ENCODE measurements at regions not wholly inside any gene's neighbourhood (a gene's known extent, or its start where the extent isn't known, plus 50 kb on each side); places are given as distances from the start of the nearest gene placed in this dataset.
"Not testable (repeated sequence)": the region's sequence is repeated elsewhere in the genome, so short reads cannot be mapped to it uniquely, and the experiment has no call there.

DNA sequence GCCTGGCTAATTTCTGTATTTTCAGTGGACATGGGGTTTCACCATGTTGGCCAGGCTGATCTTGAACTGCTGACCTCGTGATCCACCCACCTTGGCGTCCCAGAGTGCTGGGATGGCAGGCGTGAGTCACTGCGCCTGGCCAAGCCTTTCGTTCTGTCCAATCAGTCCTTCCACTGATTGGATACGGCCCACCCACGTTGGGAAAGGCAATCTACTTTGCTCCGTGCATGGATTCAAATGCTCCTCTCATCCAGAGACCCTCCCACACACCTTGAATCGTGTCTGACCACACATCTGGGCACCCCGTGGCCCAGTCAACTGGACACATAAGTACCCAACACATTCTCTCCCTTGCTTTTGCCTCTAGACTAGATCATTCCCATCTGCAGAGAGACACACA is 74.9 kb downstream of the CRLF2 start:
- BruUV-seq (replicated peaks): no TSS peak
- no peak for TF ChIP-seq EZH2 (IDR thresholded peaks at IDR 0.05; ENCODE audit: borderline replicate concordance, low read depth, low read length, poor library complexity, severe bottlenecking)
- TF ChIP-seq, protein P1, sequence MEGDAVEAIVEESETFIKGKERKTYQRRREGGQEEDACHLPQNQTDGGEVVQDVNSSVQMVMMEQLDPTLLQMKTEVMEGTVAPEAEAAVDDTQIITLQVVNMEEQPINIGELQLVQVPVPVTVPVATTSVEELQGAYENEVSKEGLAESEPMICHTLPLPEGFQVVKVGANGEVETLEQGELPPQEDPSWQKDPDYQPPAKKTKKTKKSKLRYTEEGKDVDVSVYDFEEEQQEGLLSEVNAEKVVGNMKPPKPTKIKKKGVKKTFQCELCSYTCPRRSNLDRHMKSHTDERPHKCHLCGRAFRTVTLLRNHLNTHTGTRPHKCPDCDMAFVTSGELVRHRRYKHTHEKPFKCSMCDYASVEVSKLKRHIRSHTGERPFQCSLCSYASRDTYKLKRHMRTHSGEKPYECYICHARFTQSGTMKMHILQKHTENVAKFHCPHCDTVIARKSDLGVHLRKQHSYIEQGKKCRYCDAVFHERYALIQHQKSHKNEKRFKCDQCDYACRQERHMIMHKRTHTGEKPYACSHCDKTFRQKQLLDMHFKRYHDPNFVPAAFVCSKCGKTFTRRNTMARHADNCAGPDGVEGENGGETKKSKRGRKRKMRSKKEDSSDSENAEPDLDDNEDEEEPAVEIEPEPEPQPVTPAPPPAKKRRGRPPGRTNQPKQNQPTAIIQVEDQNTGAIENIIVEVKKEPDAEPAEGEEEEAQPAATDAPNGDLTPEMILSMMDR (conservative IDR thresholded peaks at IDR 0.05; ENCODE audit: low read depth, low read length): no peak
- CTCF ChIA-PET: no interaction called here
- Histone ChIP-seq H3K27me3 (replicated peaks; ENCODE audit: insufficient read depth, low read depth, low read length, poor library complexity) (no peaks in the 10 kb centered on the region), H3K9me3 (ENCODE audit: low read depth, low read length, poor library complexity, severe bottlenecking) (no peaks in the 10 kb centered on the region), H3K4me3 (ENCODE audit: low read depth, low read length, poor library complexity, severe bottlenecking) (no peak overlapping the region), H3K27ac (ENCODE audit: low read depth, low read length, poor library complexity, severe bottlenecking) (no peak overlapping the region), H3K4me1 (ENCODE audit: insufficient read depth, low read length, poor library complexity, severe bottlenecking) (no peaks in the 10 kb centered on the region), H3K36me3 (ENCODE audit: insufficient read depth, low read length, poor library complexity, severe bottlenecking) (no peaks in the 10 kb centered on the region)
- POLR2A ChIA-PET (ENCODE audit: low non-redundant PET): no interaction called here
- intact Hi-C loops (cut with micrococcal nuclease; ENCODE audit: unreplicated experiment): no loop called here
- DNase-seq (ENCODE audit: low spot score): no peak

DNA sequence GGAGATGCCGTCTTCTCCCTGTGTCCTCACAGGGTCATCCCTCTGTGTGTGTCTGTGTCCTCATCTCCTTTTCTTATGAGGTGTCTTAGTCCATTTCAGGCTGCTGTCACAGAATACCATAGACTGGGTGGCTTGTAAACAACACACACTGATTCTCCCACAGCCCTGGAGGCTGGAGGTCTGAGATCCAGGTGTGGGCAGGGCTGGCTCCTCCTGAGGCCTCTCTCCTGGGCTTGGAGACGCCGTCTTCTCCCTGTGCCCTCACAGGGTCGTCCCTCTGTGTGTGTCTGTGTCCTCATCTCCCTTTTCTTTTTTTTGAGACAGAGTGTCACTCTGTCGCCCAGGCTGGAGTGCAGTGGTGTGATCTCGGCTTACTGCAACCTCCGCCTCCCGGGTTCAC is 75.9 kb downstream of the CRLF2 start:
- intact Hi-C loops (cut with micrococcal nuclease; ENCODE audit: unreplicated experiment); H3K4me3 ChIP-seq (ENCODE audit: low read depth, low read length, poor library complexity, severe bottlenecking); H3K9me3 ChIP-seq (ENCODE audit: low read depth, low read length, poor library complexity, severe bottlenecking); DNase-seq (ENCODE audit: low spot score); H3K36me3 ChIP-seq (ENCODE audit: insufficient read depth, low read length, poor library complexity, severe bottlenecking); H3K27me3 ChIP-seq (replicated peaks; ENCODE audit: insufficient read depth, low read depth, low read length, poor library complexity); BruUV-seq (replicated peaks); H3K4me1 ChIP-seq (ENCODE audit: insufficient read depth, low read length, poor library complexity, severe bottlenecking); POLR2A ChIA-PET (ENCODE audit: low non-redundant PET); CTCF ChIA-PET; H3K27ac ChIP-seq (ENCODE audit: low read depth, low read length, poor library complexity, severe bottlenecking): not testable (repeated sequence)

DNA sequence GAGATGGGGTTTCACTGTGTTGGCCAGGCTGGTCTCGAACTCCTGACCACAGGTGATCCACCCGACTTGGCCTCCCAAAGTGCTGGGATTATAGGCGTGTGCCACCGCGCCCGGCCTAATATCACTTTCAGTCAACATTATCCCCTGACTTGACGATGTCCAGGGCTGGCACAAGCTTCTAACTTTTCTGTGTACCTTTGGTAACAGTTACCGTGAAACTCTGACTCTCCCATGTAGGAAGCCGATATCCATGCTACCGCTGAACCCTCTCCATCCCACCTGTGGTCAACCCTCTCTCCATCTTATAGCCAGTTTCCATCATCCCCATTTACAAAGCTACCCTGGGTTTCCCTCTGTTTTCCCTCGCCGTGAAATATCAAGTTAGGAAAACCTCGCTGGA is 77.5 kb downstream of the CRLF2 start:
- H3K36me3 ChIP-seq (ENCODE audit: insufficient read depth, low read length, poor library complexity, severe bottlenecking): no peaks in the 10 kb centered on the region
- BruUV-seq (replicated peaks): no TSS peak
- intact Hi-C loops (cut with micrococcal nuclease; ENCODE audit: unreplicated experiment): no loop called here
- POLR2A ChIA-PET (ENCODE audit: low non-redundant PET): no interaction called here
- no peak overlapping the region for H3K27ac ChIP-seq (ENCODE audit: low read depth, low read length, poor library complexity, severe bottlenecking)
- CTCF ChIA-PET: no interaction called here
- TF ChIP-seq, protein P1 (conservative IDR thresholded peaks at IDR 0.05; ENCODE audit: low read depth, low read length): no peak
- TF ChIP-seq EZH2 (IDR thresholded peaks at IDR 0.05; ENCODE audit: borderline replicate concordance, low read depth, low read length, poor library complexity, severe bottlenecking): no peak
- no peak for DNase-seq (ENCODE audit: low spot score)
- H3K27me3 ChIP-seq (replicated peaks; ENCODE audit: insufficient read depth, low read depth, low read length, poor library complexity): no peaks in the 10 kb centered on the region
- H3K9me3 ChIP-seq (ENCODE audit: low read depth, low read length, poor library complexity, severe bottlenecking): no peaks in the 10 kb centered on the region
- H3K4me3 ChIP-seq (ENCODE audit: low read depth, low read length, poor library complexity, severe bottlenecking): no peak overlapping the region
- no peaks in the 10 kb centered on the region for H3K4me1 ChIP-seq (ENCODE audit: insufficient read depth, low read length, poor library complexity, severe bottlenecking)

DNA sequence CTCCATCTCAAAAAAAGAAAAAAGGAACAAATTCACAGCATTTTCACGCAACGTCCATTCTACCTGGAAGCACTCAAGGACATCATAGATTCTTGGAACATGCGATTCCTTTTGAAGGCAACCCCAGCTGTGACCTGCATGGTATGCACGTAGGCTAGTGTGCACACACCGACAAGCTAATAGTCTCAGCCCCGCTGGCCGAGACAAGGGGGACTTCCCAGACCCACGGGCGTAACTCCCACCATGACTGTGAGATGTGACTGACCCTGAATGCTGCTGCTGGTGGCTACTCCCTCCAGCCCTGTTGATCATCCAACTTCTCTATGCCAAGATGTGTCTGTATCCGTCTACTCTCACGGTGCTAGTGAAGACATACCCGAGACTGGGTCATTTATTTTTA is 78.3 kb downstream of the CRLF2 start:
- no peaks in the 10 kb centered on the region for H3K36me3 ChIP-seq (ENCODE audit: insufficient read depth, low read length, poor library complexity, severe bottlenecking)
- no peaks in the 10 kb centered on the region for H3K27me3 ChIP-seq (replicated peaks; ENCODE audit: insufficient read depth, low read depth, low read length, poor library complexity)
- intact Hi-C loops (cut with micrococcal nuclease; ENCODE audit: unreplicated experiment): no loop called here
- POLR2A ChIA-PET (ENCODE audit: low non-redundant PET): no interaction called here
- no peak overlapping the region for H3K4me3 ChIP-seq (ENCODE audit: low read depth, low read length, poor library complexity, severe bottlenecking)
- H3K9me3 ChIP-seq (ENCODE audit: low read depth, low read length, poor library complexity, severe bottlenecking): peaks cover 4% of the 10 kb centered on the region
- no TSS peak for BruUV-seq (replicated peaks)
- CTCF ChIA-PET: no interaction called here
- no peak for DNase-seq (ENCODE audit: low spot score)
- TF ChIP-seq, protein P1 (conservative IDR thresholded peaks at IDR 0.05; ENCODE audit: low read depth, low read length): no peak
- TF ChIP-seq EZH2 (IDR thresholded peaks at IDR 0.05; ENCODE audit: borderline replicate concordance, low read depth, low read length, poor library complexity, severe bottlenecking): no peak
- H3K27ac ChIP-seq (ENCODE audit: low read depth, low read length, poor library complexity, severe bottlenecking): no peak overlapping the region
- H3K4me1 ChIP-seq (ENCODE audit: insufficient read depth, low read length, poor library complexity, severe bottlenecking): no peaks in the 10 kb centered on the region

Data from A673 (cell line).